ENCODE measurements at regions not wholly inside any gene's neighbourhood (a gene's known extent, or its start where the extent isn't known, plus 50 kb on each side); places are given as distances from the start of the nearest gene placed in this dataset.

- no peak for FAIRE-seq
Observed at GRCh38 chr20:61044499-61044898, 207.6 kb upstream of the CDH4 start.

GRCh38 chr20:61045091-61045490, 207.0 kb upstream of the CDH4 start:
- FAIRE-seq: no peak

- peak; percentile 47 for FAIRE-seq
Observed at GRCh38 chr20:61045876-61046585, 206.0 kb upstream of the CDH4 start.

DNA sequence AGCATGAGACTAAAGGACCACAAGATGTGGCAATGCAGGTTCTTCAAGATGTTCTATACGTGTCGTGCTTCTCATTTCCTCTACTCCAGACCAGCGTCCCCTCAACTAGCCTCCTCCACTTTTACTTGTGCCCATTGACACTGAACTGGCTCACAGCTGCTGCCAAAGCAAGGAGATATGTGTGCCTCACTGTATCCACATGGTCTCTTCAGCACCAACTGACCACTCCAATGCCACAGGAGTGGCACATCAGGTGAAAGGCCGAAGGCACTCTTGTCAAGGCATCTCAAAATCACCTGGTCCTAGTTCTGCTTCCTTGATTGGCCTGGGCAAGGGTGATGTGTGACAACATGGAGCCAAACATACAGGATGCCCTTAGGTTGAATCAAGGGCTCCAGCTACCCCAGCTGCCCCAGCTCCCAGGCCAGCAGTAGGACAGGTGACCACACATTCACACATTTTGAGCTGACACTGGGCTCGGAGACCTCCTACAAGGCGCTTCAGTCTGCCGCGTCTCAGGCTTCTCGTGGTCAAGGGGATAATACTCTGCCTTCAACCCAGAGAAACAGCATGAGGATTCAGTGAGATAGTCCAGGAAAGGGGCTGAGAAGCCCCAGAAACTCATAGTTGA, 205.2 kb upstream of the CDH4 start:
- FAIRE-seq: no peak

DNA sequence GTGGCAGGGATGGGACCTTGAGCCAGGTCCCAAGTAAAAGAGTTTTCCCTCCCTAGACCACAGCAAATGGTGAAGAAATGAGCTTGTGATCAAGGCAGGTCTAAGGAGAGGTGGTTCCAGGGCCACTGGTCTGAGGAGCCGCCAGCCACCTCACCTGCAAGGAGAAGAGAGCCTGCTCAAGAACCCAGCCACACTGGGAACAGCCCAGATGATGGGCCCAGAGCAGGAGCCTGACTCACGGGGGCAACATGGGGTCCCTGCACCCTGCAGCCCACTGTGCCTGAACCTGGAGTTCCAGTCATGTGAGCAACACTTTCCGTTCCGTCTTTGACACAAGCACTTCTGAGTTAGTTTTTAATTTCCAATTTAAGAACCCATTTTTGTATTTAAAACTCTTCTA, 204.5 kb upstream of the CDH4 start:
- FAIRE-seq: no peak

DNA sequence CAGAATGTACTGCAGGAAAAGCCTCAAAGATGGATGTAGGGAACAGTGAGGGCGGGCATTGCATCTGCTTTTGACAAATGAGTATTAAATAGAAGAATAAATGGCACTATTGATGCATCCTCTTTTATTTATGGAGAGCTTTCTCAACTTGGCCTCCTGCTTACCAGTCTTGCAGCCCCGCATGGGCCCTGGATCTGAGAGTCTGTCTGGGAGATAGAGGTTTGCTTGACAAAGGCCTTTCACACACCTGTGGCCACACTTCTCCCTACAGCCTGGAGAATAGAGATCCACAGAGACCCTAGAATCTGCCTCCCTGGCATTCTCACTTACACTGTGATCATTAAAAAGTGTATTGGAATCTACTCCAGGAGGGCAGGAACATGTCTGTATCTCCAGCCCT, 203.8 kb upstream of the CDH4 start:
- no peak for FAIRE-seq

GRCh38 chr20:61049684-61050083, 202.4 kb upstream of the CDH4 start:
- no peak for FAIRE-seq

DNA sequence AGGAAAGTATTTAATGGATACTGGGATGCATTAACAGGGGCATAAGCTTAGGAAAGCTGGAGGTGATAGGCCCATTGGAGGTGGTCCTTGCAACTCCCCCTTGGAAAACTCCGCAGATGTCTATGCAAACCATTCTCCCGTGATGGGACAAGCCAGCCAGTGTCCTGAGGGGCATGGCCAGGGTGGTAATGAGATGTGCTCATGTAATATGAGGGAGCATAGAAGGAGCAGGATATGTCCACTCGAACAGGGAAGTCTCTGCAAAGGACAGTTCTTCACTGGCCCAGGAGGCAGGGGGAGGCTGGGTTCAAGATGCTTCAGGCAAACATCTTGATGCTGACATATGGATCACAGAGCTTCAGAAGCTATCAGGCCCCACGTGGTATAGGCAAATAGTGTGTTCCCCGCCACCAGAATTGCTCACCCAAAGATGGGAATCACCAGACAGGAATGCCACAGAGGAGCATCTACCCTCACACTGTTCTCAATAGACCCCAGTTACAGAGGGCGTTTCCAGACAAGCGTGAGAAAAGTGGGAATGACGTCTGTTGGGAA, 201.6 kb upstream of the CDH4 start:
- no peak for FAIRE-seq

DNA sequence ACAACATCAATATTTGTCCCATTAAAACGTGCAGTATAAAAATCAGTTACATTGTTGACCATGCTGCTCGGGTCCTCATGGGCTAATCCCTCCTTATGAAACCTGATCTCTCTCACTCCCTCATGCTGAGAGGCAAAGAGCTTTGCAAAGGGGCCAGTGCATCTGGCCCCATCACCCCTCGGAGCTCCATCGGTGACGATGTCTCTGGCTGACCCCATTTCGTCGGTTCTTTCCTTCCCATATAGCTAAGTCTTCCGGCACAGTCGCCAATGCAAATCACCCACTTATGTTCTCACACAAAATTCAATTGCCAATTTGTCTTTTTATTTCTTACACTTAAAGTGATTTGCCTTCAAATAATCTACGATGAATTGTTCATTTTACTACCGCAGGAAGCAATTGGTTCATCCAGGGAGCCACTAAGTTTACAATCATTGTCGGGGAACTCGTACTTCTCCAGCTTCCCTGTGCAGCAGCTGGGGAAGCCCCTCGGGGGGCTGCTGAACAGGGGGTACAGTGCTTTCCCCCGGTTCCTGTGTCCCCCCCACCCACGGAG, 199.8 kb upstream of the CDH4 start:
- FAIRE-seq: no peak

DNA sequence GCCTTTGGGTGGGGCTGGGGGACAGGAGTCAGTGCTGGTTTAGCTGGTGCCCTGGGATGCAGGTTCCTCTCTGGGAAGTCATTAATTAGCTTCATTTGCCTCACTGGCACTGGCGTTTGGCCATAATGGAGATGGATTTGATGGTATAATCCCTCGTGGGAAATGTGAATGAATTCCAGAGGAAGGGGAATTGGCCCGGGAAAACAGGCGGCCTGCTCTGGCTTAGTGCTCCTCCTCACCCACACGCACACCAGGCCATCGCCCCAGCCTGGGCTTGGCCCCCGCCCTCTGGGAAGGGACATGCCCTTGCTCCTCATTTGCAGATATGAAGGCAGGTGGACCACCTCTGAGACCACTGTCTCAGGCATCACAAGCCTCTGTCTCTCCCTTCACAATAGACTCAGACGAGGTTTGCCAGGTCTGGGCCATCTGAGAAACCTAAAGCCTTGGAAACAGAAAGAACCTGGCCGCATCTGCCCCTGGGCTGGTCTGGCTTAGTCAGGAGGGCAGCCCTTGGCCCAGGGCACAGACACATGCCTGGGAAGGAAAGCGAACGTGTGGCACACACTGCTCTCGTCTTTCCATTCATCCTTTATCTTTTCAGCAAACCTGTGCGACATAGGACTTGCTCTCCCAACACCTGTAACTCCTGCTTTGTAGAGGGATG, 199.2 kb upstream of the CDH4 start:
- no peak for FAIRE-seq

DNA sequence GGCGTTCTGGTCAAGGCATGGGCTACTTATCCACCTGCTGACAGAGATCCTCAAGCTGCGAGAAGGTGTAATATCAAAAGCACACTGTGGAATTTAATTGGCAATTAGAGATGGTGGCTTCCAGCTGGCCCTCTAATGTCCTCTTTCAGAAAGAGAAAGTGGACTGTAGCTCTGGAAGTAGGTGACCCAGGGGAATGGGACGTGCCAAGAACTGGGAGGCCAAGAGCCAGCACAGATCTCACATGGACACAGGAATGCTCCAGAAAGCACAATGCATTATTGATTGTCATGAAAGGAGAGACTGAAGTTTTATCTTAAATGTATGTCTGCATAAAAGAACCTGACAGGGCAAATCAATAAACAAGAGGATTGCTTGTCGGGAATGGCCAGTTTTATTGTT, 198.6 kb upstream of the CDH4 start:
- no peak for FAIRE-seq

- no peak for FAIRE-seq
Observed at GRCh38 chr20:61053889-61054288, 198.2 kb upstream of the CDH4 start.

GRCh38 chr20:61054411-61054810, 197.7 kb upstream of the CDH4 start:
- FAIRE-seq: no peak

GRCh38 chr20:61055180-61056010, 196.7 kb upstream of the CDH4 start:
- no peak for FAIRE-seq

GRCh38 chr20:61056116-61056515, 195.9 kb upstream of the CDH4 start:
- FAIRE-seq: no peak

- no peak for FAIRE-seq
Observed at GRCh38 chr20:61056627-61057442, 195.2 kb upstream of the CDH4 start.

DNA sequence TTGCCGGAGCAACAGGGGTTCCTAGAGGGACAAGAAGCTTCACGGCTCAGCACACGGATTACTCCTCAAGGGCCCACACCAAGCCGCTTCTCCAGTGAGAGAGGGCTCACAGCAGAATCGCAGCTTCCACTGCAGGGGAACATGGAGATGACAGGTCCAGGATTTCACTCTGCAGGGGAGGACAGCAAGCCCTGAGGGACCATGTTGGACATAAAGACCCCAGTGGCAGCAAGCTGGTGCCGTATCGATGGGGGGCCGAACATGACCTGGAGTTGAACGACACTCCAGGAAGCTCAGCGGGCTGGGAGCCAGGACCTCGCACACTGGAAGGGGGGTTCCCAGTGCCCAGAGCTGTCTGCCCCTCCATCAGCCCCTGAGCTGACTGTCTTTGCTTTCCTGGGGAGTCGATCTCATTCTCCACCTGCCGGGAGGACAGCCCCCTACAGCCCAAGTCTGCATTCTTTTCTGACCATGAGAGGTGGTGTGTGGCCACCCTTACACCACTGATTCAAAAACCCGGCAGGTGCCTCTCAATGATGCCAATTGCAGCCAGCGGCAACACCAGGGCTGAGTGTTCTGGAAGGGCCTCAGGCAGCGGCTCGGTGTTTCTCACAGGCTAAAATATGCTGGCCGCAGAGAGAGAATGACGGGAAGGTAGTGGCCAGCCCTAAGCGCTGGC, 194.5 kb upstream of the CDH4 start:
- FAIRE-seq: no peak

GRCh38 chr20:61061981-61062380, 190.1 kb upstream of the CDH4 start:
- FAIRE-seq: no peak

- FAIRE-seq: no peak
Observed at GRCh38 chr20:61065853-61066252, 186.2 kb upstream of the CDH4 start.

DNA sequence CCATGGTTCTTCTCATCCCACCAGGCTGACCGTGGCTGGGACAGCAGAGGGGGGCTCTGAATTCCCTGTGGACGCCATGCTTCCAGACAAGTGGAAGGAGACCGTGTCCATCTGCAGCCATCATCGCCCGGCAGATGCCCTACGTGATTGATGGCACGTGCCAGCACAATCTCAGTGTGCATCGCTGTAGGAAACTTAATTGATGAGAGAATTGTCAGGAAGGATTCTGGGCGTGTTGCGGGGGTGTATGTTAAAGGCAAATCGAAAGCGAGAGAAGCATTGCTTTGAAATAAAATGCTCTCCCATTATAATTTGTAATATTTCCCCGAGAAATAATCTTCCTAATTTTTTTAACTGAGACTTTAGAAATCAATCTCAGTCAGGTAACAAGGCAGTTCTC, 185.5 kb upstream of the CDH4 start:
- no peak for FAIRE-seq

- no peak for FAIRE-seq
Observed at GRCh38 chr20:61067221-61067620, 184.8 kb upstream of the CDH4 start.

All from islet of Langerhans (tissue), 1 donor.